ENCODE measurements at regions not wholly inside any gene's neighbourhood (a gene's known extent, or its start where the extent isn't known, plus 50 kb on each side); places are given as distances from the start of the nearest gene placed in this dataset.
"Not testable (repeated sequence)": the region's sequence is repeated elsewhere in the genome, so short reads cannot be mapped to it uniquely, and the experiment has no call there.

DNA sequence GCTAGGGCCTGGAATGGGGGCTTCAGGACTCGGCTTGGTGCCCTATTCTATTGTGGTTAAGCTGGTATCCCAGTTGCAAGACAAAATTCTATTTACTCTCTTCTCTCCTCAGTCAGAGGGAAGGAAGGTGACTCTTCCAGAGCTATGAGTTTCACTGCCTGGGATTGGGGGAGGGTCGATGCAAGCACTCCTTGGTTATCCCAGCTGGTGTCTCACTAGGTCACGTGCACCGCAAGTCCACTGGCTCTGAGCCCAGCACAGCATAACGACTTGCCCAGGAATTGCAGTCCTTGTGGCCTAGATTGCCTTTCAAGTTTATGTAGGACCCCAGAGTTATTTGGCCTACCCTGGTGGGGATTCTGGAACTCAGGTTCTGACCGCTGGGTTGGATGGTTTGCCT lies 958.8 kb downstream of the IGSF11 start:
- no peak for DNase-seq (ENCODE audit: low read depth)

DNA sequence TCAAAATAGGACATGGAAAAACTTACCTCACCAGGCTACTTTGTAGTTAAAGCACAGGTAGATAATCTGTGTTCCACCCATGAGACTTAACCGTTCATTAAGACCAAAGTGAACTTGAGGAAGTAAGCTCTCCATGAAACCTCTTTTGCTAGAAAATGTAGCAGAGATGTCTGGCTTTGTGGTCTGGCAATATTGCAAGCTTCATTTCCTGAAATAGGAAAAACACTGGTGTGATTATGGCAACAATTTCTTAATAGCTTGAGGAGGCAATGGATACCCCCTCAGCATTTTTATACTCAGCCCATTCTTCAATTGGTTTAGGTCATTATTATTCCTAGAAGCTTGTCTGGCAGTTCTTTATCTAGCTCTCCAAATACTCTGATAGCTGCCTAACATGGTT lies 957.3 kb downstream of the IGSF11 start:
- DNase-seq (ENCODE audit: low read depth) = no peak

DNA sequence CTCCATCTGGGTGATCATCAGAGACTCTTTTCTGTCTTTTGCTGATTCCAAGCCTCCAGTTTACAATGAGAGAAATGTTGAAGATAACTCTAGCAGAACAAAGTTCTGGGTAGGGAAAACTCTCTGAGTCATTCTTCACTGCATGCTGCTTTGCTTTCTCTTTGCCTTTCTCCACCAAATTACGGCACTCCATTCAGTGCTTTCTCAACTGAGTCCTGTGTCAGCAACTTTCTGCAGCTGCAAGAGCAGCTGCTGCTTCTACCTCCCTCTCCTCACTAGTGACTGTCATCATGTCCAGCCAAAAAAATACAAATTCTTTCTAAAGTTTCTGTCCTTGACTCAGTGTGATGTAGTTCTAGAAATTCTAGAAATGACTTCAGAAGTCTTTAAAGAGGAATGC lies 953.8 kb downstream of the IGSF11 start:
- no peak for DNase-seq (ENCODE audit: low read depth)

DNA sequence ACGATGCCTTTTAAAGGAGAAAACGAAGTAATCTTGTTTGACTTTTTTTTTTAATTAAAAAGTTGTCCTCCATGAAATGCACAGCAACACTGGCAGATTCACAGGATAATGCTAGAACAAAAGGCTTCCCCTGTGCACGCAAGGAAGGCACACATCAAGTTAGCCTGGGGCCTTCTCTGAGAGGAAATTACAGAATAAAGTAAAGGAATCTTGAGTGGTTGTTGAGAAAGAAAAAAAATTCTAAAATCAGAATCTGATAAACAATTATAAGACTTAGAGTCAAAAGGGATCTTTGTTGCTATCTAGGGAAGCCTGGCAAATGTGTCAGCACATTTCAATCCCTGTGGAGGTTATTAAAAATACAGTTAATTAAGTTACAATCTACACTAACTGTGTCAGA lies 946.0 kb downstream of the IGSF11 start:
- DNase-seq (ENCODE audit: low read depth) = no peak

DNA sequence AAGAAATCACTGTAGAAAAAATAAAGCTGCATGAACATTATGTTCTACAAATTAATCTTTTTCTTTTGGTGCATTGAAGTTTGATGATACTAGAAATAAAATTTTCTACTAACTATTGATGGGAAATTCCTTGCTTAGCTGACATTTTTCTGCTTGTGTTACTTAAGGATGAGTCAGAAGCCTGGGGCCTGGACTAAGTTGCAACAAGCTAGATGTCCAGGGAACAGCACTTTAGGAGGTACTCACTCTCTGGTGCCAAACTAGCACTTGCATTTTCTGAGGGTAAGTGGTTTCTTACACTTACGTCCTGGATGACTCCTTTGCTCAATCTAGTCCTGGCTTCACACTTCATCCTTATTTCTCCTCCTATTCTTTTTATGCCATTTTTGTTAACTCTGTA lies 945.1 kb downstream of the IGSF11 start:
- DNase-seq (ENCODE audit: low read depth) = no peak

DNA sequence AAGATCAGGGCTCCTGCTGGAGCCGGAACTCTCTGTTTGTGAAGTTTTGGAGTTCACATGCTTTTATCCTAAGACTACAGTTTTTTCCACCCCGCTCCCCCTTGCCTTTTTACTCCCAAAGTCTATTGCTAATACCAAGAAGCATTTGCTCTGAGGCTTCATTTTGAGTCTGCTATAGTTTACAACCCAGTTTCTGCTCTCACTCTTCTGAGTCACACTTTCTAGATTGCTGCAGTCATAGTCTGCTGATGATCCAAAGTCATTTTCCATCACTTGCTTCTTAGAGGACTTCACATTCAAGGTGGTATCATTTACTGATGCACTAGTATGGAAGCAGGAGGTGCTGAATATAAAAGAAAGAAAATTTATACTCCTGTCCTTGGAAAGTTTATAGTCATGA lies 937.4 kb downstream of the IGSF11 start:
- DNase-seq (ENCODE audit: low read depth) = no peak

DNA sequence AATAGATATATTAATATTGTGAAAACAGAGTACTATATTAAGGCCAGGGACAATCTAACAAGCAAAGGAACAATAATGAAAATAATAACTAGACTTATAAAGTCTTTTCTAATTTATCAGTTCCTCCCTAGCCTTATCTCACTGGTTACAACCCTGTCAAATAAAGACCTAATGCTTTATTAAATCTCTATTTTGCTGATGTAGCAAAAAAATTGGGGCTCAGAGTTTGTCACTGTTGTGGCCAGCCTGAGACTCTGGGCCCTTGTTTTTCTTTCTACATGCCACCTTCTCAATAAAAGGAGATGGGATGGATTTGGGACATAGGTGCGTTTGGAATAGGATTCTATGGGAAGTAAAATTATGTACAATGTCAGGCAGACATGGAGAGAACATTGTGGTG lies 937.0 kb downstream of the IGSF11 start:
- DNase-seq (ENCODE audit: low read depth) = no peak

DNA sequence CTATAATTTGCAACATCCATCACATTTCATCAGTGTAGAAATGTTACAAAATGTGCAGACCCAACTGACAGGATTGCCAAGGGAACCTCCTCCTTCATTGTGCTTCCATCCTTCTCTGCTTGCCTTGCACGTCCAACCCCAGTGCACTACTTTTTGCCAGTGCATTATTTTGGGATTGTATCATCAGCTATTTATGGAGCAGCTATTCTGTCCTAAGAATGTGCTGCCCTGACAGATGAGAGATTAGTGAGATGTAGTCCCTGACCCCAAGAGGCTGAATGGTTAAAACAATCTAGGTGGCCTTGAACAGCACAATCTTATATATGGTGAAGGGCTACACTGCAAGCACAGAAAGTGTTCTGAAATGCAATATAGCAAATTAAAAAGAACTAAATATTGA lies 935.8 kb downstream of the IGSF11 start:
- no peak for DNase-seq (ENCODE audit: low read depth)

DNA sequence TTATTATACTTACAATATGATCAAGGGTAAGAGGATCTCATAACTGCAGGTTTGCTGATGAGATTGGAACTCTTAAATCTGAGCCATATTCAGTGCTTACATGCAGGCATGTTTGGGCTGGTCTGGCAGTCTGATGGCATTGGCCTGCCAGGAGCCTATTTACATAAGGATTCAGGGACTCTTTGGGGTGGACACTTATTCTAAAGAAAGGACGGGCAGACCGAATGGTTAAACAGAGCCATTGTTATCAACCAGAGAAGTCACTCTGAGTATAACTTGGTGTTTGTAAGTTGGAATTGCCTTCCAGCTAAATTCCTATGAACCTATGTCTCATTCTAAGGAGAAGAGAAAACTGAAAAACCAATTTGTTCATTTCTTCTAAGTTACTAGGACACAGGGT lies 932.8 kb downstream of the IGSF11 start:
- DNase-seq (ENCODE audit: low read depth) = no peak

DNA sequence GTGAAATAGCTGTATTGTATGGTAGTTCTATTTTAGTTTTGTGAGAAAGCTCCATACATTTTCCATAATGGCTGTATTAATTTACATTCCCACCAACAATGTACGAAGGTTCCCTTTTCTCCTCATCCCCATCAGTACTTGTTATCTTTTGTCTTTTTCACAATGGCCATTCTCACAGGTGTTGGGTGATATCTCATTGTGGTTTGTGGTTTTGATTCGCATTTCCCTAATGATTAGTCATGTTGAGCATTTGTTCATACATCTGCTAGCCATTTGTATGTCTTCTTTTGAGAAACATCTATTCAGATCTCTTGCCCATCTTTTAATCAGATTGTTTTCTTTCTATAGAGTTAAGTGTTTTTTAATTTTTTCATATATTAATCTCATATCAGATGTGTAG lies 931.9 kb downstream of the IGSF11 start:
- no peak for DNase-seq (ENCODE audit: low read depth)

DNA sequence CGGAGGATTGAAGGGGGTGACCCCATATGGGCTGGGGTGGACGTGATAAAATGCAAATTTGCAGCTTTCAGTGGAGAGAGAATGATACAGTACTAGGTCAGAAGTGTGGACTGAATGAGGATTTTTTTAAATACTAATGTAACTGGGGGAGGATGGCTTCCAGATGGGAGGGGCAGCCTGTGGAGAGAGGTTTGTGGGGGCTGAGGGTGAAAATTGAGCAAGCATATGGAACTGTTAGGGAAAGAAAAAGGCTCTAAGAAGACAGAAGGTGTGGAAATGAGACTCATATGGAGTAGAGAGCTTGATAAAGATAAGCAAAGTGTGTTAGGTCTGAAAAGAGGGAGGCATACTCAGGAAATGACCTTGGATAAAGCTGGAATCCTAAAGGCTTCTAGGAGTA lies 926.4 kb downstream of the IGSF11 start:
- no peak for DNase-seq (ENCODE audit: low read depth)

DNA sequence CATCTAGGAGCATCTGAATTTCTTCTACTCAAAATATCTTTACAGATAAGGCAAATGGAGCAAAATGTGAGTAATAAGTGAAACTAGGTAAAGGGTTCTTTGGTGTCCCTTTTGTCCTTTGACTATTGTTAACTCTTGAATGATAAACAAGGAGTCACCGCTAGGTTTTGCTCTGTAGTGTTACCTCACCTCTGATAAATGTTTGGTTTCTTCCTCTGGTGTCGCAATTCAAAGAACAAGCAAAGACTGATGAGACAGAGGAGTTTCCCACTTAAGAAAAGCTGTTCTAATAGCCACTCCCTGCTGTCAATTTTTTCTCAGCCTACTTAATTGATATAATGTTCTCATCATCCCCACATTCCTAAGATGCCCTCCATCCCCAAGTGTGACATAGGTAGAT lies 925.9 kb downstream of the IGSF11 start:
- no peak for DNase-seq (ENCODE audit: low read depth)

DNA sequence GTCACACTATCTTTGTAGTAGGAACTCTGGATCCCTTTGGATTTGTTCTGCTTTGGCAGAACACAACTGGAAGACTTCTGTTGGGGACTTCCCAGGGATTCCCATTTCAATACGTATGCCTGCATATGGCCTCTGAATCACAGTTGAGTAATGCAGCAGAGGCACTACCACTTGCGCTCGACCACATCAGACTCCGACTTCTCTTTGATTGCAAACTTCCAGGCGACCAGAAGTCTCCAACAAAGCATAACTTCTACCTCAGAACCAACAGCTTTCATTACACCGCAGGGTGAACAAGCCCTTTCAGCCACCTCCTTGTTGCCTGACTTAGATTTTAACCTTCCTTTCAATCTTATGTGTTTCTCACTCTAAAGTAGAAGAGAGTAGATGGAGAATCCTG lies 924.4 kb downstream of the IGSF11 start:
- no peak for DNase-seq (ENCODE audit: low read depth)

DNA sequence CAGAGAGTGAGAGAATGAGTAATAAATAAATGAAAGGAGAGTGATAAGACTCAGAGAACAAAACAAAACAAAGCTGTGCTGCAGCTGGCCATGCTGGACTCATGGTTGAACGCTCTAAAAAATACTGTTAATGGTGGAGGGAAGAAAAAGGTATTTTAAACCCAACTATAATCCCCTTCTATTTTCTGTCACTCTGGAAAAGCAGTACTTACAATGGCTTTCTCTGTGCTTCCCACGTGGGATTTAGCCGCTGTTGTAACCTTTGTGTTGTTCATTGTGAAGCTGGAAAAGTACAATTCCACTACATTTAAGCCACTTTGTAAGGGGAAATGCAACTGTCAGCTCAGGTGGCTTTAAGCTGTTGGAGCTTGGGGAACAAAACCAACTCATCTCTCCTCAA lies 917.7 kb downstream of the IGSF11 start:
- no peak for DNase-seq (ENCODE audit: low read depth)

DNA sequence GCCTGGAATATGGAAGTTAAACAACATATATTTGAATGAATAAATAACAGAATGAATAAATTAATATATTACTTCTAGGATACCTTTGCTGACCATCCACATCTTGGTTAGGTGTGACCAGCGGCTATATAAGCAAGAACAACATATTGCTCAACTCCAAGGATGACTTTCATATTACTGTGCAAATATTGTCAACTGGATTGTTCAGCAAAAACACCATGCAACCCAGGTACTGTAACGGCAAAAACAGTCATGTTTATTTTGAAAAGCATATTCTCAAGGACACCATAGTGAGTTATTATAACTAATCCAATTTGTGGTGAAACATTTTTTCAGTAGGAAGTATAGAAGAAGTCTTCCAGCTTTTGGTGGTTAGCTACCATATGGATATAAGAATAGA lies 907.9 kb downstream of the IGSF11 start:
- no peak for DNase-seq (ENCODE audit: low read depth)

DNA sequence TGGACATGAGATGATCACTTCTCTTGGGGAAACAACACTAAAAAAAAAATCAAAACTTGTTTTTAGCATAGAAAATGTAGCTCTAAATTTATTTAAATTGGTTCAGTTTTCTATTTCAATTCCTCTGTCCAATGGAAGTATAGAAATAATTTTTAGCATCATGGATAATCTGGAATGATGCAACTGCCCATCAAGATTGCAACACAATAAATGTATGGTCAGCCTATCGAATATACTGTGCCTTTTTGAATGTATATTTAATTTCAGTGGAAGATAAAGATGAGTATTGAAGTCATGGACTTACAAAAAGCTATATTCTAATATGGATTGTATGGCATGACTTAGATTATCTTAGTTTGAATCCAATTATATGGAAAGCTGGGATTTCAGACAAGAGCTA lies 906.7 kb downstream of the IGSF11 start:
- no peak for DNase-seq (ENCODE audit: low read depth)

DNA sequence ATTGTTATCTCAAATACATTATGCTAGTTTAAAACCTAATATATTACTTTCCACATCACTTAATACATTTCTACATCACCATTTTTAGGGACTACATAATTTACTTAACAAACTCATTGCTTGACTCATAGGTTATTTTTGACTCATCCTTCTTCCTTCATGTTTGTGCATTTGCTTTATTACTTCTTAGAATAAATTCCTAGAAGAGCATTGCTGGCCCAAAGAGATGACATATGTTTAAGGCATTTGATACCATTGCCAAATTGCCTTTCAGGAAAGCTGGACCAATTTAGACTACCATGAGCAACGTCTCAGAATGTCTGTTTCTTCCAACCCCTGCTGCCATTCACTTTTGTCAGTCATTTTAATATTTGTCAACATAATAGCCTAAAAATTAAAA lies 905.8 kb downstream of the IGSF11 start:
- no peak for DNase-seq (ENCODE audit: low read depth)

DNA sequence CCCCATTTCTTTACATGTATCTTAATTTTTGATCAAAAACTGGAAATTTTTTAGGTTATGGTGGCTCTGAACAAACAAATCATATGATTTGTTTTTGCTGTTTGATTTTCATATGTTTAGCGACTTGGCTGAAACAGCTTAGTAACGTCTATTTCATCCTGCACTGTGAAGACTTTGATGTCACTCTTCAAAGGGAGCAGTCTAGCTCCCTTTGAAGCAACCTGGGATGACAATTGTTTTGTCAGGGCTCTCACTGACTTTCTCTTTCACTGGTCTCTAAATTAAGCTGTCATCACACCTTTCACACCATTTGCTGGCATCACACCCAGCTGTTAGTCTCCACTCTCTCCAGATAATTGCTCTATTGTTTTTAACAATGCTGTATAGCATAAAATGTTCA lies 896.9 kb downstream of the IGSF11 start:
- no peak for DNase-seq (ENCODE audit: low read depth)

DNA sequence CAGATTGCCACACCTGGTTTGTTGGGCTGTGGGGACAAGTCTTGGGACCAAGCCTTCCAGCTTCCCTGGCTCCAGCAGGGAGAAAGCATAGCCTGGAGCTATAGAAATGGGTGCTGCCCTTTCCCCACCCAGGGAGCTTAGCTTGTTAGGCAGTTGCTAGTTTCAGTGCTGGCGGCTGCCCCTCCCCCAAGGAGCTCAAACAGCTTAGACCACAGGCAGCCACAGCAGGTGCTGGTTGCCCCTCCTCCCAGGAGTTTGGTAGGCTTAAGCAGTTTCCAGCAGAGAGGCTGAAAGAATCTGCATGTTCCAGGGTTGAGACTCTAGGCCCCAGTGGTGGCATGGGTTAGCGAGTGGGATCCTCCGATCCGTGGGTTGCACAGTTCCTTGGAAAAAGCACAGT lies 889.7 kb downstream of the IGSF11 start:
- DNase-seq (ENCODE audit: low read depth) = no peak

DNA sequence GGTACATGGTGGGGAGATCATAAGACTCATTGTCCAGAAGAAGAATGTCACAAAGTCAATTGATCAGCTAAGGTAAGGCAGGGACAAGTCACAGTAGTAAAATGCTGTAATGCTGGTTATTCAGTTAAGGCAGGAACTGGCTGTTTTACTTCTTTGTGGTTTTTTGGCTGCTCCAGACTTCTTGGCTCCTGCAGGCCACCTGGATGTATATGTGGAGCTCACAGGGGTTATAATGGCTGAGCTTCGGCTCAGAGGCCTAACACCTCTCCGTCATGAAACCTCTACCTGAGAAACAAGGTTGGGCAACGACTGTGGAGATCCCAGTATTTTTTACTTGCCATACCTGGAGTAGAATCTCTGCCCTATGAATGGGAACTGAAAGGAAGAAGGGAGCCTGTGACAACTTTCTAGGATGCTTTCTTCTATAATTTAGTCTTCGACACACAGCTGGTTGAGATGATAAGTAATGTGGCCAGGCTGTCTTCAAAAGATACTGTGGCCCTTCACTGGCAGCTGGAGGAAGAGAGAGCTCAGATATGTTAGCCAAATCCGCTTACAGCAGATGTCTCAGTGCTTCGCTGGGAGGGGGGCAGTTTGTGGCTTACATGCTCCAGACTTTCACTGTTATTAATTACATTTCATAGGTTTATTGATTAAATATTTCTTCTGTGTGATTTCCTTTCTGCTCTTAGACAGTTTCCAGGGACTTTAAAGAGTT lies 887.8 kb downstream of the IGSF11 start:
- DNase-seq (ENCODE audit: low read depth) = no peak

DNA sequence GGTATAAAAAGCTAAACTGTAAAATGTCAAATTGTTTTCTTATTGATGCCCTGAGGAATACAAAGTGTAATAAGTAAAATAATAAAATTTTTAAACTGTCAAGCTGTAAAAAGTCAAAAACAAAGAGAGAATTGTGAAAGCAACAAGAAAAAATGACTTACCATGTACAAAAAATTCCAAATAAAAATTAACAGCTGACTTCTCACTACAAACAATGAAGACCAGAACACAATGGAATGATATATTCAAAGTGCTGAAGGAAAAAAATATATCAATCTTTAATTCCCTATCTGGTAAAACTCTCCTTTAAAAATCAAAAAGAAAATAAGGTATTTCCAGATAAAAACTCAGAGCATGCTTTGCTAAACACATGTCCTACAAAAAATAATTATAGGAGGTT lies 883.5 kb downstream of the IGSF11 start:
- no peak for DNase-seq (ENCODE audit: low read depth)

DNA sequence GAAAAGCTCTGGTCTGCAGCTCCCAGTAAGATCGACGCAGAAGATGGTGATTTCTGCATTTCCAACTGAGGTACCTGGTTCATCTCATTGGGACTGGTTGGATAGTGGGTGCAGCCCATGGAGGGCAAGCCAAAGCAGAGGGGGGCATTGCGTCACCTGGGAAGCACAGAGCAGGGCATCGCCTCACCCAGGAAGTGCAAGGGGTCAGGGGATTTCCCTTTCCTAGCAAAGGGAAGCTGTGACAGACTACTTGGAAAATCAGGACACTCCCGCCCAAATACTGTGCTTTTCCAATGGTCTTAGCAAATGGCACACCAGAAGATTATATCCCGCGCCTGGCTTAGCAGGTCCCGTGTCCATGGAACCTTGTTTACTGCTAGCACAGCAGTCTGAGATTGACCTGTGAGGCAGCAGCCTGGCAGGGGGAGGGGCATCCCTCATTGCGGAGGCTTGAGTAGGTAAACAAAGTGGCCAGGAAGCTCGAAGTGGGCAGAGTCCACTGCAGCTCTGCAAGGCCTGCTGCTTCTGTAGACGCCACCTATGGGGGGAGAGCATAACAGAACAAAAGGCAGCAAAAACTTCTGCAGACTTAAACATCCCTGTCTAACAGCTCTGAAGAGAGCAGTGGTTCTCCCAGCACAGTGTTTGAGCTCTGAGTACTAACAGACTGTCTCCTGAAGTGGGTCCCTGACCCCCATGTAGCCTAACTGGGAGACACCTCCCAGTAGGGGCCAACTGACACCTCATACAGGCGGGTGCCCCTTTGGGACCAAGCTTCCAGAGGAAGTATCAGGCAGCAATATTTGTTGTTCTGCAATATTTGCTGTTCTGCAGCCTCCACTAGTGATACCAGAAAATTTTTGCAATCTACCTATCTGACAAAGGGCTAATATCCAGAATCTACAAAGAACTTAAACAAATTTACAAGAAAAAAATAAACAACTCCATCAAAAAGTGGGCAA lies 871.7 kb downstream of the IGSF11 start:
- DNase-seq (ENCODE audit: low read depth) = not testable (repeated sequence)

DNA sequence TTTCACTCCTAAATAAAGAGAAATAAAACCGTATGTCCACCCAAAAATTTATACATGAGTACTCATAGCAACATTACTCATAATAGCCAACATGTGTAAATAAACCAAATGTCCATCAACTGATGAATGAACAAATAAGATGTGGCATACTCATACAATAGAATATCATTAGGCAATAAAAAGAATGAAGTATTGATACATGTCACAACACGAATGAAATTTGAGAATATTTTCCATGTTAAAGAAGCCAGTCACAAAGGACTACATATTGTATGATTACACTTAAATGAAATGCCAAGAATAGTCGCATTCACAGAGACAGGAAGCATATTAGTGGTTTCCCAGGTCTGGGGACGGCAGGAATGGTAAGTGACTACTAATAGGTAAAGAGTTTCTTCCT lies 869.2 kb downstream of the IGSF11 start:
- no peak for DNase-seq (ENCODE audit: low read depth)

DNA sequence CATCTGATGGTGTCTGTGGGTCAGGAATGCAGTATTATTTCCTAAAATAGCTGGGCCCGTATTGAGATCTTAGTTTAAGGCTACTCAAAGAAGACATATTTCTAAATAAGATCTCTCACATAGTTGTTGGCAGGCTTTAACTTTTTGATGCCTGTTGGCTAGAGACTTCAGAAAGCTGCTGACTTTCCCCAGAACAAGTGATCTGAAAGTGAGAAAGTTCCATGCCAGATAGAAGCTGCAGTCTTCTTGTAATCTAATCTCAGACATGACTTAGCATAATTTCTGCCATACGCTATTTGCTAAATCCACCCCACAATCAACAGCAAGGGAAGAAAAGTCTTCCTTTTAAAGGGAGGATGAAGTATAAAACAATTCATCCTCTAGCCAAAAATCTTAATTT lies 867.1 kb downstream of the IGSF11 start:
- DNase-seq (ENCODE audit: low read depth) = no peak

All from stimulated activated CD8-positive, alpha-beta memory T cell treated with anti-CD3 and anti-CD28 coated beads, Interleukin-7, amount 100 ng/mL, for 24 hours (primary cell).